PC-9 (cell line): ENCODE measurements at regions not wholly inside any gene's neighbourhood (a gene's known extent, or its start where the extent isn't known, plus 50 kb on each side); places are given as distances from the start of the nearest gene placed in this dataset.

Source experiments
- BruUV-seq: library from RNA; stranded (reverse); fragments of 400-500 nt; replicated peaks from 2 replicates; lab custom pipeline; 2021; lab: Mats Ljungman, UMichigan
- CTCF ChIA-PET: fragments of 300-600 bp; sonication (Branson Sonifier 250); formaldehyde crosslinking; loops from one replicate; lab custom pipeline; 2022; ENCODE audit warnings: antibody characterized with exemption; lab: Charles Lee
- POLR2A ChIA-PET: fragments of 300-600 bp; sonication (Branson Sonifier 250); formaldehyde crosslinking; loops from one replicate; lab custom pipeline; 2022; ENCODE audit warnings: antibody characterized with exemption; ENCODE audit not compliant: unreplicated experiment; lab: Charles Lee
- DNase-seq, 2 experiments: peaks; one replicate each; pipeline versions ENCODE4 v3.0.0 to v3.0.0-alpha.2; 2015 to 2022; ENCODE audit warnings: mixed read lengths in 1 of 2
- H2AFZ ChIP-seq: fragments of 200-600 bp; sonication (generic); 2 replicates; pipeline ENCODE4 v1.8.1; 2017; ENCODE audit warnings: antibody characterized with exemption
- H3F3A ChIP-seq: fragments of 200-600 bp; sonication (generic); 2 replicates; pipeline ENCODE4 v1.8.1; 2017; ENCODE audit warnings: antibody characterized with exemption, mild to moderate bottlenecking, low read depth; ENCODE audit not compliant: insufficient read depth
- H3K27ac ChIP-seq: fragments of 200-600 bp; sonication (generic); 2 replicates; pipeline ENCODE4 v1.6.1; 2016; ENCODE audit warnings: mixed run types
- H3K27me3 ChIP-seq: fragments of 200-600 bp; sonication (generic); 2 replicates; pipeline ENCODE4 v1.6.1; 2016; ENCODE audit warnings: low read depth, mixed run types; ENCODE audit not compliant: insufficient read depth
- H3K36me3 ChIP-seq: fragments of 200-600 bp; sonication (generic); 2 replicates; pipeline ENCODE4 v1.6.1; 2016; ENCODE audit warnings: low read depth, mixed run types
- H3K4me1 ChIP-seq: fragments of 200-600 bp; sonication (generic); replicated peaks from 2 replicates; pipeline ENCODE4 v1.6.1; 2016; ENCODE audit warnings: mixed run types; ENCODE audit not compliant: insufficient read depth
- H3K4me2 ChIP-seq: fragments of 200-600 bp; sonication (generic); 2 replicates; pipeline ENCODE4 v1.6.1; 2017; ENCODE audit warnings: mixed run types
- H3K4me3 ChIP-seq: fragments of 200-600 bp; sonication (generic); 2 replicates; pipeline ENCODE4 v1.6.1; 2016; ENCODE audit warnings: mixed run types
- H3K79me2 ChIP-seq: fragments of 200-600 bp; sonication (generic); 2 replicates; pipeline ENCODE4 v1.6.1; 2017; ENCODE audit warnings: low read depth, mixed run types
- H3K9me2 ChIP-seq: fragments of 200-600 bp; sonication (generic); 2 replicates; pipeline ENCODE4 v1.8.1; 2017; ENCODE audit warnings: mild to moderate bottlenecking; ENCODE audit not compliant: insufficient read depth
- H3K9me3 ChIP-seq: fragments of 200-600 bp; sonication (generic); 2 replicates; pipeline ENCODE4 v1.8.1; 2016; ENCODE audit warnings: low read depth; ENCODE audit not compliant: insufficient read depth
- H4K20me1 ChIP-seq: fragments of 200-600 bp; sonication (generic); 2 replicates; pipeline ENCODE4 v1.8.1; 2017; ENCODE audit not compliant: insufficient read depth
- CTCF ChIP-seq: fragments of 200-600 bp; sonication (generic); conservative IDR thresholded peaks from 2 replicates; pipeline ENCODE4 v1.6.1; 2017; ENCODE audit warnings: mixed run types, antibody characterized with exemption, mild to moderate bottlenecking, moderate library complexity
- EZH2 ChIP-seq: fragments of 200-600 bp; sonication (generic); IDR thresholded peaks from 2 replicates; pipeline ENCODE4 v1.8.0; 2017; ENCODE audit warnings: antibody characterized with exemption, low read depth
- intact Hi-C: fragments of 100-400 bp; cut with micrococcal nuclease; formaldehyde crosslinking; loops from one replicate; pipeline ENCODE4 v1.10.0; 2022; ENCODE audit not compliant: unreplicated experiment

DNA sequence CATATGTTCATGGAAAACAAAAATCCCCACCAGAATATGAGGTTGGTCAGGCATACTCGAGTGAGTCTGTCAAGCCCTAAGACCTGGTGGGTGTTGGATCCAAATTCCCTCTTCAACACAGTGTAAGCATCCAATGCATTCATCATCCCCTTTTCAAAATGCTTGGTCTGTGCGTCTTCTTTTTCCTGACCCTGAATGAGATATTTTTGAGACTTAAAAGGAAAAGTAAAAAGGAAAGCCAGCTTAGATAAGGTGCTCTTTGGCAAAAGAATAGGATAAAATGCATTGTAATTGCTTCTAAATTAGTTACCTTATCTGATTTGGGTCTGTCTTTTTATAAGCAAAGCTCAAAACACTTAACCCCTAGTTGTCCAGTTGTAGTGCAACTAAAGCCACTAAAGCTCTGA is 331.5 kb downstream of the PTEN start:
- intact Hi-C loops, result no loop called here

DNA sequence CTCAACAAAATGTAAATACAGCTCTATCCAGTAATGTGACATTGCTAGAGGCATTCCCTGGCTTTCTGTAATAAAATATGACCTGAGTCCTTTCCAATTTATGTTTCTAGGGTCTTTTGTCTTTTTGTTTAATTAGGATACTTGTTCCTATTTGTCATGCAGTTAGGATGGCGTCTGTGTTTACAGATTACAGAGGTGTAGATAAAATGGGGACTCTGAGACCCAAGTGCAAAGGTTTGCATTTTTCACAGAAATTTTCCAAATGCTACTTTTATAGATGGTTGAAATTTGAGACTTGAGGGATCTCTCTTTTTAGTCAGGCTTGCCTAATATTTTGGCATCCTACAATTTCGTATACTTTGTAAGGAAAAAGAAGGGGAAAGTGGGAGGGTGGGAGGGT is 332.4 kb downstream of the PTEN start:
- Histone ChIP-seq H4K20me1 (no peaks in the 10 kb centered on the region), H3K79me2 (no peaks in the 10 kb centered on the region), H3K4me3 (no peak overlapping the region), H3F3A (no peaks in the 10 kb centered on the region), H3K36me3 (no peaks in the 10 kb centered on the region), H3K4me1 (no peaks in the 10 kb centered on the region), H3K27ac (no peak overlapping the region), H3K9me3 (no peaks in the 10 kb centered on the region), H3K27me3 (no peaks in the 10 kb centered on the region), H3K9me2 (no peaks in the 10 kb centered on the region), H2AFZ (no peak overlapping the region), H3K4me2 (no peak overlapping the region)
- TF ChIP-seq CTCF (no peak), EZH2 (no peak)
- intact Hi-C loops, result no loop called here
- POLR2A ChIA-PET, result no interaction called here
- CTCF ChIA-PET, result no interaction called here
- DNase-seq, result no peak
- no TSS peak for BruUV-seq

More for the DNA sequence above, 331.5 kb downstream of the PTEN start:
- Histone ChIP-seq H3K4me1 (no peaks in the 10 kb centered on the region), H3K79me2 (no peaks in the 10 kb centered on the region), H3K36me3 (no peaks in the 10 kb centered on the region), H3K9me3 (no peaks in the 10 kb centered on the region), H3K4me3 (no peak overlapping the region), H3K9me2 (no peaks in the 10 kb centered on the region), H3F3A (no peaks in the 10 kb centered on the region), H4K20me1 (no peaks in the 10 kb centered on the region), H3K27ac (no peak overlapping the region), H2AFZ (no peak overlapping the region), H3K27me3 (no peaks in the 10 kb centered on the region), H3K4me2 (no peak overlapping the region)
- POLR2A ChIA-PET, result no interaction called here
- BruUV-seq, result no TSS peak
- TF ChIP-seq EZH2, result no peak
- TF ChIP-seq CTCF, result no peak
- no peak for DNase-seq
- CTCF ChIA-PET, result no interaction called here

DNA sequence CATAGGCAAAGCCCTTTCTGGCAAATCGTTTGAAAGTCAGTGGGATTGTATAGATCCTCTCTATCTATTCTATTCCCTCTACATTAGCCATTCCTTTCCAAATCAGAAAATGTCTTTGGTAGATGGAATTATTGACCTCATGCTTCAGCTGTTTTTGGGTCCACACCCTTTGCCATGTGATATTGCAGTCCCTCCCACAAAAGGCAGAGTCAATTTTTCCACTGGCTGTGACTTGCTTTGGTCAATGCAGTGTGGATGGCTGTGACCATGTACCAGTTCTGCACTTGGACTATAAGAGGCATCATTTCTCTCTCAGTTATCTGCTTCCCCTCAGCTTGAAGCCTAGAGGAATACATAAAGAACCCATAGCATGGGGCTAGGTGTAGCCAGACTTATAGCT is 332.9 kb downstream of the PTEN start:
- POLR2A ChIA-PET, result no interaction called here
- no peak for DNase-seq
- intact Hi-C loops, result no loop called here
- Histone ChIP-seq H3K36me3 (no peaks in the 10 kb centered on the region), H3K27ac (no peak overlapping the region), H4K20me1 (no peaks in the 10 kb centered on the region), H3K9me3 (no peaks in the 10 kb centered on the region), H3K27me3 (no peaks in the 10 kb centered on the region), H3K4me1 (no peaks in the 10 kb centered on the region), H3K79me2 (no peaks in the 10 kb centered on the region), H3K4me2 (no peak overlapping the region), H3K9me2 (no peaks in the 10 kb centered on the region), H3F3A (no peaks in the 10 kb centered on the region), H3K4me3 (no peak overlapping the region), H2AFZ (no peak overlapping the region)
- TF ChIP-seq CTCF (no peak), EZH2 (no peak)
- CTCF ChIA-PET, result no interaction called here
- no TSS peak for BruUV-seq
